Cerebellar nuclear complex (tissue), 1 donor: ENCODE measurements at regions not wholly inside any gene's neighbourhood (a gene's known extent, or its start where the extent isn't known, plus 50 kb on each side); places are given as distances from the start of the nearest gene placed in this dataset.

Experiments
- DNase-seq, 2 experiments: peaks; one replicate each; lab custom pipeline; 2025; lab: John Stamatoyannopoulos, UW

DNA sequence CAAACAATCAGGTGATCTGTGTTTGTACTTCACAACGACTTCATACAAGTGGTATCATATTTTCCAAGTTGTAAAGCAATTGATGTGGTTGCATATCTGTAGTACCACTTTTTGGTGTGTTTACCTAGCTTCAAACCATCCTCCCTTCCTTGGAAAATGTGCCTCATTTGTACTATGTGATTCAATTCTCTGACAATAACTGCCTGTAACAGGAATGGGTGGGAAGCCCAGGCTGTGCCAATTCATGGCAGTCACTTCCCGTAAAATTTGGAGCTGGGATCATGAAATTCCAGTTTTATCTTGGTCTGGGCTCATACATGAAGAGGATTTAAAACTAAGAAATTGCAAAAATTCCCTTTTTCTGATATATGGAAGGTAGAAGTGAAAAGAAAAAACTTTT lies 250.1 kb downstream of the DIO2 start:
- no peak for DNase-seq

GRCh38 chr14:79960288-79960687 lies 251.0 kb downstream of the DIO2 start:
- no peak for DNase-seq

DNA sequence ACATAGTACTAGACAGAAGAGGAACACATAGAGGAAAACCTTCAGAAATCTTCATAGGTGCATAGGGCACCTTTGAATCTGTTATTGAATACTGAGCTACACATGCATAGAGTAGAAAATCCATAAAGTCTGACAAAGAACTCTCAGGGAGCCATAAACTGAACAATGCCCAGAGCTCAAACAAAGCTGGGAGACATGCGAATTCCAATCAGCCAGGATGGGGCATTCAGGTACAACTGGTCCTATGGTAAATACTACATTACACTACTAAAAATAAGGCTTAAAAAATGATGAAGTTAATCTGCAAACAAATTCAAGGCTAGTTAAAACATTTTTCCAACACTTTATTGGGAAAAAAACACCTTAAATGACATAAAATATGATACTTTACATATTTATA lies 259.7 kb downstream of the DIO2 start:
- DNase-seq, result no peak

DNA sequence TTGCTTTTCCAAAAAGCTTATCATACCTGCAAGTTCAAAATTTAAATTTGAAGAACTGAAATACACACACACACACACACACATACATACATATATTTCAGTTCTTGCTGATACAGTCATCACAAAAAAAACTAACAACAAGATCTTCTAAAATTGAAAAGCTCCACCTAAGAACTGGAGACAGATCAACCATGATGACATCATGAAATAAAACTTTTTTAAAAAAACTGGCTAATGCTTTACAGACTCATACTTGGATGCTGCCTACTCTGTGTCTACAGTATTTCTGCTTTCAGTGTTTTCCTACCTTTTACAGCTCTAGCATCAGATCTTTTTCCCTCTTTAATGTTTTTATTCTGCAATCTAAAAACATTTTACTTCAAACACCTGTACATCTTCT lies 261.4 kb downstream of the DIO2 start:
- no peak for DNase-seq

DNA sequence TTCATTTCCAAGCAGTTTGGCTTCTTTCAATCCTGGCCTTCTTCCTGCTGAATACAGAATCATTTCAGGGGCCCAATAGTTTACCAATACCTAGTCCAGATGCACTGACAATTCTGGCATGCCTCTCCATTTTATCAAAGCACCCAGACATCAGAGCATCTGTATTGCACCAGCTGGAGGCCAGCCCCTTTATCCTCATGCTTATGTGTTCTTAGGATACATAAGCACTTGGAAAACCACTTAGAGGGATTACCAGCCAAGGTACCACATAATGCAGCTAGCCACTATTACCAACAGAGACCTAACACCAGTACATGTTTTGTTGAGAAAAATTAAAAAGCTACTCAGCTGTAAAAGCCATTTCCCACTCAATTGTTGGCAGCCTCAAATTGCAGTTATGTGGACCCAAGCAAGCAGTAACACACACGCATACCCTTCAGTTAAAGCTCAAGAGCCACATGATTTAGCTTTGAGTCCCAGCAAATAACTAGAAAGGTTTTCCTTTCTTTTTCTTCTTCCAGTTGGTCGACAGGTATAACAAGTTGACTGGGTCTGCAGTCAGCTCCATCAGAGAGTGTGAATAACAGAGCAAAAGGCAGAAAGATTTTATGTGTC lies 263.8 kb downstream of the DIO2 start:
- no peak for DNase-seq

GRCh38 chr14:79939235-79939634 lies 272.1 kb downstream of the DIO2 start:
- no peak for DNase-seq

GRCh38 chr14:79938185-79938584 lies 273.1 kb downstream of the DIO2 start:
- no peak for DNase-seq

DNA sequence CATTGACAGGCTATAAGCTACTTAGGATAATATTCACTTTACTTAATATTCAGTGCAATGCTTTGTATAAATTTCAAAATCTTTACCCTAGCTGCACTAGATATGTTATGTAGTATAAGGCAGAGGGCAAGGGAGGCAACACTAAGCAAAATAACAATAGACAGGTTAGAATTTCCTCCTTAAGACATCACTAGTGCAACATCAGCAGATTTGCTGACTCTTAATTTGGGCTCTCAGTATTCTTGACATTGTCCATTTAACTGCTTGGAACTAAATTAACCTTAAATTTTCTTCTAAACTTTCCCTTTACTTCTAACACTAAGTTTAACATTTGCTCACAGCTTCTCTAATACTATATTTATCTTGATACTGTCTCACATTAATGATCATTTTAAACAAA lies 273.9 kb downstream of the DIO2 start:
- DNase-seq, result no peak

DNA sequence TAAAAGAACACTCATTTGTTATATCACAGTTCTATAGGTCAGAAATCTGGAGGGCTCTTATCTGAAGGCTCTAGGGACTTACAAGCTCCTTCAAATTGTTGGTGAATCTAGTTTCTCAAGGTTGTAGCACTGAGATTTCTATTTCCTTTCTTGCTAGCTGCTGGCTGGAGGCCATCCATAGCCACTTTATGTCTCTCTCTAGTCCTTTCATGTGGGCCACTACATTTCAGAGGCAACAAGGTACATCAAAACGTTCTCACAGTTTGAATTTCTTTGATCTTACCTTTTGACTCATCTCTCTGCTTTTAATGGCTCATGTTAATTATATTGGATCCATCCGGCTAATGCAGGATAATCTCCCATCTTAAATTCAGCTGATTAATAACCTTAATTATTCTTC lies 286.8 kb downstream of the DIO2 start:
- DNase-seq, result no peak

DNA sequence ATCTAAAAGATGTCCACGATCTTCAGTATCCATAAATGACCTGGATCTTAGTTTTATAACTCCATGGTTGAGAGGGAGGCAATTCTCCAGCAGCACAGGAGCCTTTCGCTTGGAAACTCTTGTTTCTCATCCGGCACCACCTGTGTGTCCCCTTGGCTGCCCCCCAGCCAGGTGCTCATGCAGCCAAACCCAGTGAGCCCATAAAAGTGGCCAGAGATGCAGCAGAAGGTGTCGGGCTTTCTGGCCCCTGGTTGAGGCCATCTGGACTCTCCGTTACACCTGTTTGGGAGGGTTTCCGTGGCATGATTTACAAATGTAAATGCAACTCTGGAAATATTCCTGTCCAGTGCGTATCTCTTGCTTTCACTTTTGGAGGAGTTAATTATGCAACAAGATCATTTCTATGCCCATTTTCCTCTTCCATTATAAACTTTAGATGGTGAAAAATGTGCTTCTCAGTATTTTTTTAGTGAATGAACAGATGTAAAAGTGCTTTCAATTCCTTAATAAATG lies 291.1 kb downstream of the DIO2 start:
- DNase-seq, result peak; percentile 90 to 94
